Activated CD8-positive, alpha-beta T cell treated with anti-CD3 and anti-CD28 coated beads for 36 hours (primary cell): ENCODE measurements at regions not wholly inside any gene's neighbourhood (a gene's known extent, or its start where the extent isn't known, plus 50 kb on each side); places are given as distances from the start of the nearest gene placed in this dataset.
"Not testable (repeated sequence)": the region's sequence is repeated elsewhere in the genome, so short reads cannot be mapped to it uniquely, and the experiment has no call there.

Experiments
- ATAC-seq: fragments of 200-7000 bp; cut with Tn5 transposase; one replicate; pipeline ENCODE4 v1.10.0; 2021; ENCODE audit warnings: mild to moderate bottlenecking, moderate library complexity
- CTCF ChIA-PET: fragments of 350-600 bp; sonication (Branson Sonifier 250); formaldehyde crosslinking; loops from one replicate; lab custom pipeline; 2021; ENCODE audit warnings: antibody characterized with exemption; lab: Charles Lee
- POLR2A ChIA-PET: fragments of 350-600 bp; sonication (Branson Sonifier 250); formaldehyde crosslinking; loops from one replicate; lab custom pipeline; 2021; ENCODE audit warnings: antibody characterized with exemption; lab: Charles Lee
- DNase-seq: peaks from one replicate; pipeline ENCODE4 v3.0.0-alpha.2; 2020
- H3K27ac Mint-ChIP-seq: one replicate; pipeline ENCODE4 v1.8.0; 2021; ENCODE audit warnings: mild to moderate bottlenecking, mixed read lengths
- H3K27me3 Mint-ChIP-seq: one replicate; pipeline ENCODE4 v1.8.0; 2021; ENCODE audit warnings: mixed read lengths
- H3K36me3 Mint-ChIP-seq: one replicate; pipeline ENCODE4 v1.8.0; 2021; ENCODE audit warnings: low read depth, mixed read lengths
- H3K4me1 Mint-ChIP-seq: one replicate; pipeline ENCODE4 v1.8.0; 2021; ENCODE audit warnings: low read depth, mixed read lengths
- H3K4me3 Mint-ChIP-seq: one replicate; pipeline ENCODE4 v1.8.0; 2021; ENCODE audit warnings: mild to moderate bottlenecking, moderate library complexity, mixed read lengths
- H3K9me3 Mint-ChIP-seq: one replicate; pipeline ENCODE4 v1.8.0; 2021; ENCODE audit warnings: mixed read lengths
- intact Hi-C: fragments of 100-400 bp; cut with micrococcal nuclease; formaldehyde crosslinking; loops from one replicate; pipeline ENCODE4 v1.10.0; 2022
- TF ChIP-seq, protein P1 (sequence below): fragments of 200-600 bp; IDR thresholded peaks from one replicate; pipeline ENCODE4 v1.8.0; 2022; ENCODE audit warnings: antibody characterized with exemption, mild to moderate bottlenecking

DNA sequence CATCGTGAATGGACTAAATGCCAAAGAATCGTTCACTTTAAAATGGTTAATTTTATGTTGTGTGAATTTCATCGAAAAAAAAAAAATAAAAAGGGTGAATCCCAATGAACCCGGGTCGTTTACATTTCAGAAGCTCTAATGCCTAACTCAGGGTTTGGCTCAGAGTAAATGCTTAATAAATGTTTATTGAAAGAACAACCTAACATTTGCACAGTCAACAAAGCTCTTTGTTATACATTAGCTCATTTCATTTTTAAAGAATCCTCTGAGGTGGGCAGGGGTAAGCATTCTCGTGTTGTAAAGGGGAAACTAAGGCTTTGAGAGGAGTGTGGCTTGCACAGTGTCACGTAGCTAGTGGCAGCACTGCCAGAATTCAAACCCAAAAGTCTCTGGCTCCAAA is 109.5 kb downstream of the RPLP1 start:
- Mint-ChIP-seq H3K27ac (no peak overlapping the region), H3K27me3 (peaks cover 3% of the 10 kb centered on the region)

DNA sequence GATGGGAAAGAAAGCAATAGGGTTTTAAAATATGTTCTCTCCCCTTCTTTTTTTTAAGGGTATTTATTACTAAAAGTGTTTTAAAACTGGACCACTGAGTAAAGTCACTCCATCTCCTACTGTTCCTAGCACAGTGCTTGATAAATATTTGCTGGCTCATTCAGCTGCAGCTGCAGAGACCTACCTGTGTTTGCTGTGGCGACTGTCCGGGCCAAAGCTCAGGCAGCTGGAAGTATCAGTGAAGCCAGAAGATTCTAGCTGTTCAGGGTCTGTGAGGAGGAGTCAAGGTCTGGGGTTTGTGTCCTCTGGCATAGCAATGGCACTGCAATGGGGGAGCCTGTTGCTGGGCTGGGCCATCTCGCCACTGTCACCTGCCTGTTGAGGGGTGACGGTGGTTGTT is 109.9 kb downstream of the RPLP1 start:
- H3K36me3 Mint-ChIP-seq, result no peaks in the 10 kb centered on the region
- peaks cover 3% of the 10 kb centered on the region for H3K27me3 Mint-ChIP-seq
- ChIA-PET POLR2A (no interaction called here), CTCF (no interaction called here)
- intact Hi-C loops, result no loop called here
- ATAC-seq (no peak), DNase-seq (no peak)
- no peak overlapping the region for H3K4me3 Mint-ChIP-seq
- no peak overlapping the region for H3K27ac Mint-ChIP-seq
- TF ChIP-seq, protein P1, sequence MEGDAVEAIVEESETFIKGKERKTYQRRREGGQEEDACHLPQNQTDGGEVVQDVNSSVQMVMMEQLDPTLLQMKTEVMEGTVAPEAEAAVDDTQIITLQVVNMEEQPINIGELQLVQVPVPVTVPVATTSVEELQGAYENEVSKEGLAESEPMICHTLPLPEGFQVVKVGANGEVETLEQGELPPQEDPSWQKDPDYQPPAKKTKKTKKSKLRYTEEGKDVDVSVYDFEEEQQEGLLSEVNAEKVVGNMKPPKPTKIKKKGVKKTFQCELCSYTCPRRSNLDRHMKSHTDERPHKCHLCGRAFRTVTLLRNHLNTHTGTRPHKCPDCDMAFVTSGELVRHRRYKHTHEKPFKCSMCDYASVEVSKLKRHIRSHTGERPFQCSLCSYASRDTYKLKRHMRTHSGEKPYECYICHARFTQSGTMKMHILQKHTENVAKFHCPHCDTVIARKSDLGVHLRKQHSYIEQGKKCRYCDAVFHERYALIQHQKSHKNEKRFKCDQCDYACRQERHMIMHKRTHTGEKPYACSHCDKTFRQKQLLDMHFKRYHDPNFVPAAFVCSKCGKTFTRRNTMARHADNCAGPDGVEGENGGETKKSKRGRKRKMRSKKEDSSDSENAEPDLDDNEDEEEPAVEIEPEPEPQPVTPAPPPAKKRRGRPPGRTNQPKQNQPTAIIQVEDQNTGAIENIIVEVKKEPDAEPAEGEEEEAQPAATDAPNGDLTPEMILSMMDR, result no peak
- H3K9me3 Mint-ChIP-seq, result no peaks in the 10 kb centered on the region
- peaks cover 8% of the 10 kb centered on the region for H3K4me1 Mint-ChIP-seq

More for the DNA sequence above, 109.5 kb downstream of the RPLP1 start:
- Mint-ChIP-seq H3K36me3 (no peaks in the 10 kb centered on the region), H3K4me3 (no peak overlapping the region), H3K9me3 (no peaks in the 10 kb centered on the region), H3K4me1 (peaks cover 8% of the 10 kb centered on the region)
- CTCF ChIA-PET, result no interaction called here
- ATAC-seq (no peak), DNase-seq (no peak)
- TF ChIP-seq, protein P1, result no peak
- POLR2A ChIA-PET, result no interaction called here
- intact Hi-C loops, result no loop called here

DNA sequence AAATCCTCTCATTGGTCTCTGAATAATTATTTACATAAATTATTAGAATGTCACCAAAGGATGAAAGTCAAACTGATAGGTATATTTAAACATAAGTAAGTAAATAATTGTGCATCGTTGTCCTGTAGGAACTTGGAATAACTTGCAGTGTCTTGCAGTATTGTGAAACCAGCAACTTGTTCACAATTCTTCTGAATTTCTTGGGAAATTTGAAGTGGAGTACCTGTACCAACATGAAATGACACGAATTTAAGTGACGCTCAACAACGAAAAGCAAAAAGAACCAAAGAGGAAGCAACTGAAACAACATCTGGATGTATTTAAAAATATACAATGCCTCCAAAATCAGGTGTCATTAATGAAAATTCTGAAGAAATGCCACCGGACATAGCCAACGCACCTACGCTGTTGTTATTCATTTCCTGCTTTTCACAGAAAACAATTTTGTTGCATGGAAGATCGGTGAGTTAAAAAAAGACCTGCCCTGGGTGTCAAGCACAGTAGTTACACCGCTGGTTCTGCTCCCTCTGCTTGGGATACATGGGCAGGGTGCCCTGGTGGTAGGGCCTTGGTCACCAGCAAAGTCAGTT is 112.5 kb downstream of the RPLP1 start:
- Mint-ChIP-seq H3K4me1 (no peaks in the 10 kb centered on the region), H3K27ac (no peak overlapping the region), H3K36me3 (no peaks in the 10 kb centered on the region), H3K4me3 (no peak overlapping the region), H3K9me3 (no peaks in the 10 kb centered on the region), H3K27me3 (peaks cover 3% of the 10 kb centered on the region)
- POLR2A ChIA-PET, result no interaction called here
- DNase-seq (no peak), ATAC-seq (no peak)
- CTCF ChIA-PET, result interaction anchor here (1.3 kb wide), 1 partner anchor 11 kb away, joined by 4 read pairs; no protein-coding TSS in a partner anchor
- intact Hi-C loops, result no loop called here
- TF ChIP-seq, protein P1, result no peak

DNA sequence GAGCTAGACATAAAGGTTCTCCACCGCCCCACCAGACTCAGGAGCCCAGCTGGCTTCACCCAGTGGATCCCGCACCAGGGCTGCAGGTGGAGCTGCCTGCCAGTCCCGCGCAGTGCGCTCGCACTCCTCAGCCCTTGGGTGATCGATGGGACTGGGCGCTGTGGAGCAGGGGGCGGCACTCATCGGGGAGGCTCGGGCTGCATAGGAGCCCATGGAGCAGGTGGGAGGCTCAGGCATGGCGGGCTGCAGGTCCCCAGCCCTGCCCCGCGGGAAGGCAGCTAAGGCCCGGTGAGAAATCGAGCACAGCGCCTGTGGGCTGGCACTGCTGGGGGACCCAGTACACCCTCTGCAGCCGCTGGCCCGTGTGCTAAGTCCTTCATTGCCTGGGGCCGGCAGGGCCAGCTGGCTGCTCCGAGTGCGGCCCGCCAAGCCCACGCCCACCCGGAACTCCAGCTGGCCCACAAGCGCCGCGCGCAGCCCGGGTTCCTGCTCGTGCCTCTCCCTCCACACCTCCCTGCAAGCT is 114.7 kb downstream of the RPLP1 start:
- POLR2A ChIA-PET, H3K9me3 Mint-ChIP-seq, H3K27ac Mint-ChIP-seq, DNase-seq, H3K27me3 Mint-ChIP-seq, CTCF ChIA-PET, H3K4me1 Mint-ChIP-seq, ATAC-seq, H3K4me3 Mint-ChIP-seq, H3K36me3 Mint-ChIP-seq, intact Hi-C loops: not testable (repeated sequence)

DNA sequence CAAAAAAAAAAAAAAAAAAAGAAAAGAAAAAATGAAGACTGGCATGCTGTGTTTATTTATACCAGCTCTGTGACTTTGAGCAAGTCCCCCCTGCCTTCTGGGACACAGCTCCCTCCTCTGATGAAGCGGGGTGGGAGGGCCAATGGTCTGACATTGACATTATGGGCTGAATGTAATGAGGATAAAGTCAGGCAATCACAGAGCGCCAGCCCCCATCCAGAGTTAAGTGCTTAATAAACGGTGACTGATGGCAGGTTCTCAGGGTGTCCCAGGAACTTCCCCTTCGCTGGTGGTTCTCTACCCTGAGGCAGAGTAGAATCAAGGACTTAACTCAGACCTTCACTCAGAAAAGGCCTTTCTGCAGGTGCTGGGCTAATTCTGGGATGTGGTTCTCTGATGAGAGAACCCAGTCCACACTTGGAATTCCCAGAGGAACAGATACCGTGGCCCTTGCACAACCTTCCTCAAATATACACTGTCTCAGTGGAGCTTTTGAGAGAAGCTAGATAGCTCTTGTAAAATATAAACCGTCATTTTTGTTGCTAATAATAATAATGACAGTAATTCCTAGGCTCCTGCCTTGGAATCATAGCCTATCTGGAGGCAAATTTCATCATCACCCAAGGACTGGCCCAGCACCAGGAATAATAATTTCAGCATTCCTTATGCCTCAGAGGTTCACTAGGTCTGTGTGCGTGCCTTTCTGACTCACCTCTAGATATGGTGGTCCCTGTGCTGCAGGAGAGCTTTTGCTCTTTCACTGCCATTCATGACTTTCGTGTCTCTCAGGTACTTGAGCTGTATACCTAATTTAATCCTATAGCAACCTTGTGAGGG is 115.8 kb downstream of the RPLP1 start:
- H3K36me3 Mint-ChIP-seq, result no peaks in the 10 kb centered on the region
- CTCF ChIA-PET, result no interaction called here

More for the DNA sequence above, 115.8 kb downstream of the RPLP1 start:
- no peaks in the 10 kb centered on the region for H3K9me3 Mint-ChIP-seq
- peaks cover 1% of the 10 kb centered on the region for H3K4me1 Mint-ChIP-seq
- ATAC-seq (no peak), DNase-seq (no peak)
- intact Hi-C loops, result no loop called here
- POLR2A ChIA-PET, result no interaction called here
- H3K4me3 Mint-ChIP-seq, result no peak overlapping the region
- TF ChIP-seq, protein P1, result no peak
- H3K27ac Mint-ChIP-seq, result no peak overlapping the region
- no peaks in the 10 kb centered on the region for H3K27me3 Mint-ChIP-seq
